ENCODE measurements at regions not wholly inside any gene's neighbourhood (a gene's known extent, or its start where the extent isn't known, plus 50 kb on each side); places are given as distances from the start of the nearest gene placed in this dataset.

- TF ChIP-seq CTCF (IDR thresholded peaks at IDR 0.05; ENCODE audit: insufficient read depth, low read depth, low read length) = no peak
- TF ChIP-seq EZH2 (IDR thresholded peaks at IDR 0.05; ENCODE audit: insufficient read depth, low read length) = no peak
These were observed 219.3 kb downstream of the CAAP1 start for GRCh38 chr9:26673261-26673660.
